ENCODE measurements at regions not wholly inside any gene's neighbourhood (a gene's known extent, or its start where the extent isn't known, plus 50 kb on each side); places are given as distances from the start of the nearest gene placed in this dataset.

- TF ChIP-seq CTCF (conservative IDR thresholded peaks at IDR 0.05; ENCODE audit: low read length): no peak
- TF ChIP-seq EZH2phosphoT487 (IDR thresholded peaks at IDR 0.05; ENCODE audit: borderline replicate concordance): no peak
These were observed 327.7 kb downstream of the CDC5L start for GRCh38 chr6:44715188-44715587.

Measured in Loucy (cell line).